ENCODE measurements at regions not wholly inside any gene's neighbourhood (a gene's known extent, or its start where the extent isn't known, plus 50 kb on each side); places are given as distances from the start of the nearest gene placed in this dataset.
A peak's percentile ranks its signal among the peaks of the same experiment; 100 is the strongest.
"Not testable (repeated sequence)": the region's sequence is repeated elsewhere in the genome, so short reads cannot be mapped to it uniquely, and the experiment has no call there.

DNA sequence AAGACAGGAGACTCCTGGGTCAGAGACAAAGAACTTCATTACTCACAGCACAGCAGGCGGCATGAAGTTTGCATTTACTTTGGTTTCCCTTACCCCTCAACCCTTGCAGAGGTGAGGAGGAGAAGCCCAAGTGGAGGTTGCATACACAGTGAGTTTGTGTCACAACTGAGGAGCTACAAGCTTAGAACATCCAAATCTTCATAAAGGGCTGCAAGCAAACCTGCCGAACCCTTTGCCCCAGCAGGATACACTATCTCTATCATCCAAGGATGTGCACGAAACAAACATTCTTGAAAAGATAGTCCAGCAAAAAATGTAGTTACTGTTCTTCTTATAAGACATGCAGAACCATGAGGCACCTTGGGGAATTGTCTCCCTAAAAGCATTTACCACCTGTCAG lies 493.5 kb downstream of the SETD4 start:
- no peak for DNase-seq (ENCODE audit: low spot score)

DNA sequence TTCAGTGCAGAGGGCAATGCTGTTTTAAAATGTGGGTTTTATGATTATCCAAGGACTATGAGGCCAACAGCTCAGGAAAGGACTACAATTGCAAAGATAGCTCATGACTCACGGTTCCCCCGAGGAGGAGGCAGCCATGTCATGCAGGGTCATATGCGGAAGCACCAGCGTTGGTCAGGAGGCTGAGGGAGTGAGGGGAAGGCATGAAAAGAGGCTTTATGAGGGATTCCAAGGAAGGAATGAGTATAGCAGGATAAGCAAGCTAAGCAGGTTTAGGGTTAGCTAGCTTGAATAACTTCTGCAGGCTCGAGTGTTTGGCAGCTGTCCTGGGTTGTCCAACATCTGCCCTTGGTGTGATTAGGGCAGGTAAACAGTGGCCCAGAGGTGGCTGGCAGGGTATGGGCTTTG lies 495.1 kb downstream of the SETD4 start:
- DNase-seq (ENCODE audit: low spot score): no peak

DNA sequence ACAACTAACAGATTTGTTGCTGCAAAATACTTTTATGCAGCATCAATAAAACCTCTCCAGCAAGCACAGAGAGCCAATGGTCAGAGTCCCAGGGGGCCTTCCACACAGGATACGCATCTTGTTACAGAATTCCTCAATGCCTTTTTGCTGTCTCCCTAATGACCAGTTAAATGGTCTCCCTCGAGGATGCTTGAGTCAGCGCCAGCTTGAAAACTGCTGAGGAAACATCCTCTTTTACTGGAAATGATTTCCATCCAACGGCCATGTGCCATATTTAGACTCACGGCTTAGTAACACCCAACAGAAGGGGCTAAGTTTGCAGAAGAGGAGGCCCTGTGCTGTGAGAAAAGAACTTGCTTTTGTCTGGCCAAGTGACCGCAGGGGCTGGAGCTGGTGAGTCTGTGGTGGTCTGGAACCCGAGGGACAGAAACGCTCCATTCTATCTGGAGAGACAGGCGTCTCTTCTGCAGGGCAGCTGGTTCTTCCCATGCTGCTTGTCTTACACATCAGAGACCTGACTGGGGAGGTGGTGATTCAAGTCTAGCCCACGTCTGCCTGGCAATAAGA lies 496.4 kb downstream of the SETD4 start:
- no peak for DNase-seq (ENCODE audit: low spot score)

DNA sequence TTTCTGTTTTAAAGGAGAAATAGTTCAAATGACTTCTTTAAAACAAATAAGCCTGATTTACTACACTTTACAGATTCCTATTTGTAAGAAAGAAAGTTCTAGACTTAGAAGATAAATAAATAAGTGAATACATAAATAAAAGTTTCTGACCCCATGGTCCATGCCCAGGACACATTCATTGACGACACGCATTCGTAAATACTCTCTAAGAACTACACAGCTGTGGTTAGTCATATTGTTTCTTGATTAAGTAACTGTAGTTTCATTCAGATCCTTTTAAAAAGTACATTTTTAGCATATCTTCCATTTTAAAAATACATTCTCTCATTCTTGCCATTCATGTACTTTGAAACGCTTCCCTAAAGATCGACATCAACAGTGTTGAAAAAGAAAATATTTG lies 497.4 kb downstream of the SETD4 start:
- no peak for DNase-seq (ENCODE audit: low spot score)

DNA sequence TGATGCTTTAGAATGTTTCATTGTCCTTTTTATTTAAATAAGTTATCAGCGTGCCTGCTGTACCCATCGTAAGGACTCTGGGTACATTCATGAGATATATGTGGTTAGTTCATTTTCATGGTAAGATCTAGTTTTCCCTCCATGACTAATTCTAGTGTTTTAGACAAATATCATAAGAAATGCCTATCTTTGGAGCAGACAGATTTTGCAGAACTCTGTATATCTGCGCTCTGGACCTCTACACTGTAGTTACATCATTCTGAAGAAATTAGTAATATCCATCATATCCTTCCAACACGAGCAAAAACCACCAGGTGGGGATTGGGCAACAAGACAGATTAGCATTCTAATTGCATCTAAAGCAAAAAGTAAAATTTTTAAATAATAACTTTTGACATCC lies 499.2 kb downstream of the SETD4 start:
- DNase-seq (ENCODE audit: low spot score): no peak

DNA sequence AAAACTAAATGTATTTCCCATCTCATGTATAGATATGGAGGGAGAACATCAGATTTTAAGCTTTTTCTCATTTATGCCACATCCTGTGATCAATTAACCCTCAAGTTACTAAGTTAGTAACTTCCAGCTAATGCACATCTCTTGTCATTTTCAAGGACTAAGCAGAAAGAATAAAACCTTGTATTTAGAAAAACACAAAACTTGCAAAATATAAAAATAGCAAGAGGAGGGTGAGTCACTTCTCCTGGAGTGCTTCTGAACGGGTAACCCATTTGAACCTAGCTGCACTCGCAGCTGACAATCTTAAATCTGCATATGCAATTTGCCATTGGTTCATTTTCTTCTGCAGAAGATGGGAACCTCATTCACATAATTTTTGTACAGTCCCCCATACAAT lies 500.5 kb downstream of the SETD4 start:
- no peak for DNase-seq (ENCODE audit: low spot score)

DNA sequence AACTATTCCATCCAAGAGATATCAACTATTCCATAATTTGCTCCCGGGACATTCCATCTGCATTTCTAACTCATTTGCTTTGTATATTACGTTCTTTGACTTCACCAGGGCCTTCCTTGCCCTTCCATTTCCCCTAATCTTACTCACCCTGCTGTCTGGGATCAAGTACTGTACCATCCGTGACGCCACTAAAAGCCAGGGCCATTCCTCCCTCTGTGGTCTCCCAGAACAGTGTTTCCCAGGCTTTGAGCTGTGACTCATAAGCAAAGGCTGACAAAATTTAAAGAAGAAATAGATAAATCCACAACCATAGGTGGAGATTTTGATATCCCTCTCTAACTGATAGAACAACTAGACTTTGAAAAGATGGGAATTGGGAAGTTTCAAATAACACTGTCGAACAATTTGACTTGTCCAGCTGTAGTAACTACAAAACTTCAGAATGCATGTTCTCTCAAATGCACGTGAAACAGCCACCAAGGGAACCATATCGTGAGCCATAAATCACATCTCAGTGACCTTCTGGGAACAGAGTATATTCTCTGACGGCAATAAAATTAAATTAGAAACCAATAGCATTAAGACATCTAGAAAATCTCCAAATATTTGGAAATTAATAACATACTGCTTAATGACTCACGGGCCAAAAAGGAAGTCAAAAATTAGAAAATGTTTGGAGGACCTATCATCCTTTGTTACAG lies 501.0 kb downstream of the SETD4 start:
- no peak for DNase-seq (ENCODE audit: low spot score)

DNA sequence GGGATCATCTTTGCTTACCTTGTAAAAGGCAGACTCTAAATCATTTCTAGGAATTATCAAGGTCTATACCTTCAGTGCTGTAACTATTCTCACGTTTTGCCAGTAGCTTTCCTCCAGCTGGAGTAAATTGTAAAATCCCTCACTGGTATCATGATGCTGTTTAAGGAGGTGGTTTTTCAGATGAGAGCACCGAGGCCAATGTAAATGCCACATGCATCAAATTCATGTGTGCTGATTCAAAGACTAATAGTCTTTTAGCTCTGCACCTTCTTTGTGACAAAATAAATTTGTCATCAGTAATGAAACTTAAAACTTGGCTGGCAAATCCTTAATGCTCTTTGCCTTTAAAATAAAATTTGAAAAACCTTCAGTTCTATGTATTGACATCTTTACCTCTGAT lies 503.8 kb downstream of the SETD4 start:
- no peak for DNase-seq (ENCODE audit: low spot score)

DNA sequence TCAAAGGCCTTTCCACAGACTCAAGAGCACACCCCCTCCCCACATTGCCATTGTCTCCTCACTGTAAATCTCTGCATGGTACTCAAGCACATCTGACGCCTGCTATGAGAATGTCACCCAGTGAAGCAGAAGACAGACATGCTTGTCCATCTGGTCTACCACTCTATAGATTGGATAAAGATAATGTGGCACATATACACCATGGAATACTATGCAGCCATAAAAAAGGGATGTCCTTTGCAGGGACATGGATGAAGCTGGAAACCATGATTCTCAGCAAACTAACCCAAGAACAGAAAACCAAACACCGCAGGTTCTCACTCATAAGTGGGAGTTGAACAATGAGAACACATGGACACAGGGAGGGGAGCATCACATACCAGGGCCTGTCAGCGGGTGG lies 503.4 kb upstream of the RUNX1 start:
- not testable (repeated sequence) for DNase-seq (ENCODE audit: low spot score)

DNA sequence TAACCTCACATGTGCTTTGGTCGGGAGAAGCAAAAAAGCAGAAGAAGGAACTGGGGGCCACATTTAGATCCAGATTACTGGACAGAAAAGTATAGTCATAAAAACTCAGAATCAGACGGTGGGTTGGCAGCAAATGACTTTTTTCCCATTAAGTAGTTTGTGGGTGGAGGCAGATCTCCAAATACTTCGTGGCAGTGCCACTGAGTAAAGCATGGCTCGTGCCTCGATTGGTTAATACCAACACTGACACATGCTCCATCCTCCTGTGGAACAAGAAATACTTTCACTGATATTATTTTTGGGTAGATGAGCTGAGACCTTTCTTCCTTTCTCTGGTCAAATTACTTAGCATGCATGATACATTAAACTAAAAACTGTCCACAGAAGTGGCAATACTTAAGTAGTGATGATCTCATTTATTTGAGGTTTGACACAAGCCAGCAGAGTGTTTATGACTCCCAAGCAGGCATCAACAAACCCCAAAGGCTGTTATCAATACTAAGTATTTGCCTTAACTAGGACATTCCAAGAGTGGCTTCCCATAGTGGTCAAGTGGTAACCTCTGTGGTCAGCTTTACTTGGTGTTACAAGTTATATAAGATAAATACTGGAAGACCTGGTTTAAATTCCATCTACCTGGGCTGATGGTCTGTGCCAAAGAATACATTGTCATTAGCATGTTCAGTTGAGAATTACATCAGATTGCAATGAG lies 500.0 kb upstream of the RUNX1 start:
- no peak for DNase-seq (ENCODE audit: low spot score)

DNA sequence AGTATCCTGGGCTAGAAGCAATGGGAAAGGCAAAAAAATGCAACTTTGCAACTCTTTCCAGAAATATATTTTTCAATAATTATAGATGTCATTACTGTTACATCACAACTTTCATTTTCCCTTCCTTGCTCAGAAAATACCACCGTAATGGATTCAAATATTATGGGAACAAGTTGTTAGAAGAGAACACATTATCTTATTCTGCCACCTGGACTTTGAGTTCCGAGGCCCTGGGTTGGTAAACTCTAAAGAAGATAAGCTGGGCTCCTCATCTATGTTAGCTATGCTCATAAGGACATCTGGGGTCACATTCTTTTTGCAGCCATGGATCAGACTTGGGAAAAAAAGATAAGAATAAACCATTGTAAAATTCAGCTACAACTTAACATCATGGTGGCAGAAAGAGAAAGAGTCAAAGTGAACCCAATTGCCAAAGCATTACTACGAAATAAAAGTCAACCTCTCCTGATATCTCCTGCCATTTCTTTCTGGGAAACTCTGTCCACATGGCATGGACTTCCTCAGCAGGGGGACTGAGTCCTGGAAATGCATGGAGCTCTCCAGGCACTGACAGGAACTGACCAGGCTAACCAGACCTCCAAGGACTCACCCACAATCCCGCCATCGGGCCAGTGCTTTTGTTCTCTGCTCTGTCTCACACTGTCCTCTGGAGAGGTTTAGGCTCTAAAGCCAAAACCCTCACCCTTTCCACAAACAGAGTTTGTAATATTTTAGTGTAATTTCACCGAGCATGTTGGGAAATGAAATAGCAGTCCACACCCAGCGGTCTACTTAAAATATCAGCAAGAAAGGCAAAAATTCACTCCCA lies 499.1 kb upstream of the RUNX1 start:
- DNase-seq (ENCODE audit: low spot score): no peak

DNA sequence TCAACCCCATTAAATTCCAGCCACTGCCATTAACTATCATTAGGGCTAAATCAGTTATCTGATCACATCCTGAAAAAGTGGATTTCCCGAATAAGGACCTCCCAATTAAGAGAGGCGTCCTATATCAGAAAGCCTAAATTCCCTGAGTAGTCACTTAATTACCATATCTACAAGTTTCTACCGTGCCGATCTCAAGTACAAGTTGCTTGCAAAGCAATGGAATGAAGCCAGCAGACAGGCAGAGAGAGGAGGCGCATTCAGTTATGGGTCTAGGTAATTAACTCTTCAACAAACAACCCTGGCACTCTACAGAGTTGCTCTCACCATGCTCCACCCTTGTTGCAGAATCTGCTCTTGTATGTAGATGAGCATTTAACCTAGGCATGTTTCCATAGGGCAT lies 494.6 kb upstream of the RUNX1 start:
- no peak for DNase-seq (ENCODE audit: low spot score)

DNA sequence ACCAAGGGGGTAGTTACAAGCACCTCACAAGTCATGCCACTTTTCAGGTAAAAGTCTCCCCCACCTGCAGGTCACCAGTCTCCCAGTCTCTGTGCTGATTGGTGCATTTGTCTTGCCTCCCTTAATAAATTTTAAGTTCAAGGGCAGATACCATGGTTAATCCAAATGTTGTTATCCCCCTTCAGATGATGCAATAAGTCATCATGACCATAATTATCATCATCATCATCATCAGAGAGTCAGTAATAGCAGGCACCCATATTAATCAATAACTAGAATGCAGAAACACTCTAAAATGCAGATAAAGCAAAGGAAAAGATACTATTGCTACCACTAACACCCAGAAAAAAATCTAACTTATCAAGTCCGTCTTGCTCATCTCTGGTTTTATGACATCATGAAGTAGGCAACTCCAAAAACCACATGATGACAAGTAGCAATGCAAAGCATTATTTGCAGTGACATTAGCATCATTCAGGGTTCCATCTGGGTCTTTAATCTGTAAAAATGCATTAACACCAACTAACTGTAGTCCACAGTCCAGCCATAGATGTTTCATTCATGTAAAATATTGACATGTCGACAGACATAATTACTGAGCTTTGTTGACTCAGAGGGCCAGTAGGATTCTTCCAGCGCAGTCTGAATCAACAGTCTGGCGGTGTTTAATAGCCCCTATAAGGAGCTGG lies 492.0 kb upstream of the RUNX1 start:
- DNase-seq (ENCODE audit: low spot score): no peak

DNA sequence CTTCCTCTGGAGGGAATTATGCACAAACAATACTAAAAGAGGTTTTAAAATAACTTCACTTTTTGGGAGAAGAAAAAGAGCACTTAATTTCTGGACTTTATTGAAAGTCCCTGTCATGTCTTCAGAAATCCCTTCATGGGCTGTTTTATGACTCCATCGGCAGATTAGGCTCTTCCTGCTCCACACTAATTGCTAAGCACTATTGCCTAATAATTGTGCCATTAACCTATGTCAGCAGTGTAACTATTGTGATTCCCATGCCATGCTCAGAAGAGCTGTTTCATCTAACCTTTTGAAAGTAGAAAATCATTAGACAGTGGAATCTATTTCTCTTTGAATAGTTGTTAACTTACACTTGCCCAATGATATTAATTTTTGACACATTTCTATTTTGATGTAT lies 489.3 kb upstream of the RUNX1 start:
- no peak for DNase-seq (ENCODE audit: low spot score)

DNA sequence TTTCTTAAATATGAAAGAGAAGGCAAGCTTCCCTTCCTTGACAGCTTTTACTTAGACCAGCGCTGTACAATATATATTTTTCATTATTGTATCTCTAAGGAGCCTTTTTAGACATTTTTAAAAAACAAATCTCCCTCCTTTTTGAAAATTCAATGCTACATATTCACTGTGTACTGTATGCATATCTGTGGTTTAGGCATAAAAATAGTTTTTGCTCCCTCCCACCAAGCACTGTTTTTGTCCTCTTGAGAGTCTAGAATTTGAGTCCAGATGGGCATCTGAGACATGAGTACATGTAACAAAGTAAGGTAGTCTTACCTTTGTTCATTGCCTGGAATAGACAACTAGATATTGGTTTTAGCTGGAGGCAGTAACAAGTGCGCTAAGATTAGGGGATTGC lies 488.5 kb upstream of the RUNX1 start:
- no peak for DNase-seq (ENCODE audit: low spot score)

DNA sequence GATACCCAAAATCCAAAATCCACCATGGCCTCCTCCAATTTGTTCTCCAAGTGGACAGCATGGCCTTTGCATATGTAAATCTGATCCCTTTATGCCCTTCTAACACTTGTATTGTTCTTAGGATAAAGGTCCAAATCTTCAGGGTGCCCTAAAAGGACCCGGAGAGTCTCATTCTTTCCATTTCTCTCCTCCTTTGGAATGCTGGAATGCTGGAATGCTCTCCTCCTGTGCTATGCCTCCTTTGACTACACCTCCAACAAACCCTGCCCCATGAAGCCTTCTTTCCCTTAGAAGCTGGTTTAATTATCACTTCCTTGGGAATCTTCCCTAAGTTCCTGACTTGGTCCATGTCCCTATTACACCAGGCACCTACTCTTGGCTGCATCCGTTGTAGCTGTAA lies 484.8 kb upstream of the RUNX1 start:
- DNase-seq (ENCODE audit: low spot score): no peak

DNA sequence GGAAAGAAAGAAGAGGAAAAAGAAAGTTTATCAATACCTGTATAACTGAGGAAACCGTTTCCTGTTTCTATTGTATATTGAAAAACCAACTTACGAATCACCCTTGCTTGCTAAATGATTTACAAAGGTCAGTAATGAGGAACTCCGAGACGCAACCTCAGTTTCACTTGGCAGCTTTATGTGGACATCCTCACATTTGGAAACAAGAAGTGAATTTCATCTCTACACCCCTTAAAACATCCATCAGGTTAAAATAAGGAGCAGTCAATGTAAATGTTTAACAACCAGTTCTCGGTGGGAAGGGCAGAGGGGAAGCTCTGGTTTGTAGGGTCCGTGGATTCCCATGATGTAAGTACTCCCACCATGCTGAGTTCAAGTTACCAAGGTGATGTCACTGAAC lies 481.7 kb upstream of the RUNX1 start:
- DNase-seq (ENCODE audit: low spot score): no peak

DNA sequence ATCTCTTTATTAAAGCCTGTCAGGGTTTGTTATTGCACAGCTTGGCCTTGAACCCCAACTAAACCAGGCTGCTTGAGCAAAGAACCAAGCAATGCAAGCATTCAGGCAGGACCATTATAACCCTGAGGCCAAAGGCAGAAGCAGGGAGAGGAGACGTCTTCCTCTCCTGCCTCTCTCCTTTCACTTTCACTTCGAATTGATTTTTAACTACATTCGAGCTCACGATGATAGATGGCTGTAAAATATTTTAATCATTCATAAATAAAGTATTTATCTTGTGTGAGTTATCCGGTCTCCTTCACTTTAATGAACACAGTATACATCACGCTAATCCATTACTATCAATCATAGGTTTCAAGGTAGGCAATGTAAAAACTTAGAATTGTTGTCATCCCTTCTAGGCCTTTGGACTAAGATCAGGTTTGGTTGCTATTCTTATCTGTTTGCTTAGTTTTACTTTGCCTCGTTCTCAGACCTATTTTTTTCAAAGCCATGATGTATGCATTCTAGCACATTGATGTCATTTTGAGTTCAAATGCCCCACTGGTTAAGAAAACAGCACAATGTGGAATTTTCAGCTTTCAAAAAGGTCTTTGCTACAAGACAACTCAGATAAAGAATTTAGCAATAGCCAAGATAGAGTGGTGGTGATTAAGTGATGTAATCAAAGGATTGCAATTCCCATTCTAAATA lies 480.2 kb upstream of the RUNX1 start:
- DNase-seq (ENCODE audit: low spot score): peak; percentile 19

DNA sequence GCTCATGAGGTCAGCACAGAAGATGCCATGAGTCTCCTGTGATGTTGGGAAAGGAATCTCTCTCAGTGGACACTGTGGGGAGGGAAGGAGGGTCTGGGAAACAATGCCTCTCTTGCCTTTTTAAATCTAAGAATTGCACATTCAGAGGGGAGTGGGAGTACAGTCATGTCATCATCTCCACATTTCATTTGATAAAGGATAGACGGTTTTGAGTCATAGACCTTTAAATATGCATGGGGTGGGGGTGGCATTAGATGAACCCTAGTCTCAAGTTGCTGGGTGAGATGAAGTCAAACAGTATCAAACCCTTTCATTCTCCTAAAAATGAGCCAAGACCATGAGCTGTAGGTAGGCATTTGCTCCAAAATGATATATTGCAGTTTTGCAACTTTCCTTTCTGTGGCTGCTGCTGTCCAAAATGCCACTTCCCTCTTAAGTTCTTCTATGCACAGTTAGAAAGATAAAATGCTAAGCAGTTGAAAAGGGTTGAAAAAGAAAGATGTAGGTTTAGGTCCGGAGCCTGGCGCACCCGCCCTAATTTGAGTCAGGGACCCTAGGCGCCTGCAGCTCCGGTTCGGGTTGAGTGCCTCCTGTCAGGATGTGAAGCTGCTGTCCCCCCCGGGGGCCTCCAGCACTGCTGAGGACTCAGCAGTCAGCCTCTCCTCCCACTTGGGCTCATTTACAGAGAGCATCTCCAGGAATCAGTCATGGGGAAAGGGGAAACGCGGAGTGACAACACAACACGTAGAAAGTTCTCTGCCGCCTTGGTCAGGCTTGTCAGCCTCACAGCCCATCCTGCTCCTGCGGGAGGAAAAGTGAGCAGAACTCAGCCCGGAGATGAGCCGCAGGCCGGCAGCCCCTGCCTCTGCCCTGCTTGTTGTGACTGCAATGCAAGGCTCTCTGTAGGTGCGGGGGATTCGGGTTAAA lies 479.3 kb upstream of the RUNX1 start:
- peak; percentile 58 for DNase-seq (ENCODE audit: low spot score)

DNA sequence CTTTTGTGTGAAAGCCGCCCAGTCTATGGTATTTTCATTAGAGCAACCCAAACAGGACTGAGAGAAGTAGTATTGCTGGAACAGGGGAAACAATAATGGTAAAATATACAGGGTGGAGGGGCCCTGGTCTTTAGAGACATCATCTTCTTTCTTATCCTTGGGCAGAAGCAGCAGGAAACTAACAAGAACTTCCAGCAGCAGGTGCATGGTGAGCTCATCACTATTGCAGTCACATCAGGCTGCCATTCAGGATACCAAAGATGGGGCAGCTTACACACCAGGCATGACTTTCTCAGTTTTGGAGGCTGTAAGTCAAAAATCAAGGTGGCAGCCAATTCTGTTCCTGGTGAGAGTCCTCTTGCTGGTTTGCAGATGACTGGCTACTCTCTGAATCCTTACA lies 478.3 kb upstream of the RUNX1 start:
- no peak for DNase-seq (ENCODE audit: low spot score)

Measured in activated CD4-positive, alpha-beta T cell treated with anti-CD3 and anti-CD28 coated beads, Interleukin-2, Interleukin-4, amounts not matched to agents 100 ng/mL and 50 ng/mL, durations not matched to agents 16 hours and 8 hours (primary cell).